Loucy (cell line): ENCODE measurements at regions not wholly inside any gene's neighbourhood (a gene's known extent, or its start where the extent isn't known, plus 50 kb on each side); places are given as distances from the start of the nearest gene placed in this dataset.

ENCODE experiments used
- H2AFZ ChIP-seq: fragments of 200-600 bp; sonication (generic); 2 replicates; pipeline ENCODE4 v1.6.0; 2016; ENCODE audit warnings: antibody characterized with exemption, mild to moderate bottlenecking, low read length, moderate library complexity
- H3F3A ChIP-seq: fragments of 200-600 bp; 2 replicates; pipeline ENCODE4 v1.6.0; 2016; ENCODE audit warnings: antibody characterized with exemption, low read depth, mild to moderate bottlenecking
- H3K27me3 ChIP-seq: fragments of 200-600 bp; sonication (generic); 2 replicates; pipeline ENCODE4 v1.6.1; 2014; ENCODE audit warnings: low read length, mild to moderate bottlenecking; ENCODE audit not compliant: insufficient read depth, poor library complexity, severe bottlenecking
- H3K36me3 ChIP-seq: fragments of 200-600 bp; sonication (generic); 2 replicates; pipeline ENCODE4 v1.6.1; 2016; ENCODE audit warnings: low read length; ENCODE audit not compliant: insufficient read depth
- H3K4me1 ChIP-seq: fragments of 200-600 bp; sonication (generic); 2 replicates; pipeline ENCODE4 v1.5.1; 2014; ENCODE audit warnings: low read length, mild to moderate bottlenecking; ENCODE audit not compliant: insufficient read depth, poor library complexity, severe bottlenecking
- H3K4me2 ChIP-seq: fragments of 200-600 bp; sonication (generic); 2 replicates; pipeline ENCODE4 v1.6.0; 2014; ENCODE audit warnings: antibody characterized with exemption, low read length, low read depth, mild to moderate bottlenecking; ENCODE audit not compliant: poor library complexity, severe bottlenecking
- H3K4me3 ChIP-seq: fragments of 200-600 bp; sonication (generic); 2 replicates; pipeline ENCODE4 v1.5.1; 2014; ENCODE audit warnings: low read length, mild to moderate bottlenecking, mixed read lengths; ENCODE audit not compliant: poor library complexity, severe bottlenecking
- H3K79me2 ChIP-seq: fragments of 200-600 bp; sonication (generic); 2 replicates; pipeline ENCODE4 v1.6.1; 2014; ENCODE audit warnings: low read length; ENCODE audit not compliant: insufficient read depth
- H3K9ac ChIP-seq: fragments of 200-600 bp; sonication (generic); 2 replicates; pipeline ENCODE4 v1.6.0; 2014; ENCODE audit warnings: mild to moderate bottlenecking, low read depth, low read length, moderate library complexity; ENCODE audit not compliant: poor library complexity, severe bottlenecking
- H3K9me2 ChIP-seq: fragments of 200-600 bp; sonication (generic); replicated peaks from 2 replicates; pipeline ENCODE4 v1.6.1; 2016; ENCODE audit warnings: low read depth, low read length, mixed read lengths
- H3K9me3 ChIP-seq: fragments of 200-600 bp; sonication (generic); 2 replicates; pipeline ENCODE4 v1.6.1; 2014; ENCODE audit warnings: mild to moderate bottlenecking, antibody characterized with exemption, low read length, low read depth; ENCODE audit not compliant: insufficient read depth
- H4K20me1 ChIP-seq: fragments of 200-600 bp; sonication (generic); 2 replicates; pipeline ENCODE4 v1.6.0; 2014; ENCODE audit warnings: antibody characterized with exemption, low read length, mild to moderate bottlenecking; ENCODE audit not compliant: insufficient read depth, poor library complexity, severe bottlenecking
- CTCF ChIP-seq: fragments of 200-600 bp; sonication (generic); conservative IDR thresholded peaks from 2 replicates; pipeline ENCODE4 v1.5.1; 2014; ENCODE audit warnings: mild to moderate bottlenecking, antibody characterized with exemption, low read length
- EZH2phosphoT487 ChIP-seq: fragments of 200-600 bp; IDR thresholded peaks from 2 replicates; pipeline ENCODE4 v1.6.1; 2018; ENCODE audit warnings: antibody characterized with exemption, mild to moderate bottlenecking, moderate library complexity, borderline replicate concordance

GRCh38 chr11:92770419-92770818 lies 199.0 kb upstream of the MTNR1B start:
- Histone ChIP-seq H3F3A (no peaks in the 10 kb centered on the region), H3K4me2 (no peak overlapping the region), H3K27me3 (no peaks in the 10 kb centered on the region), H3K4me1 (peaks cover 10% of the 10 kb centered on the region), H3K9me2 (no peaks in the 10 kb centered on the region), H3K4me3 (no peak overlapping the region), H3K9me3 (no peaks in the 10 kb centered on the region), H3K79me2 (no peaks in the 10 kb centered on the region), H4K20me1 (no peaks in the 10 kb centered on the region), H3K9ac (no peak overlapping the region), H2AFZ (no peak overlapping the region), H3K36me3 (no peaks in the 10 kb centered on the region)
- TF ChIP-seq EZH2phosphoT487, result no peak
- TF ChIP-seq CTCF, result no peak

GRCh38 chr11:92770981-92771380 lies 198.5 kb upstream of the MTNR1B start:
- H3K9me3 ChIP-seq, result no peaks in the 10 kb centered on the region
- H2AFZ ChIP-seq, result no peak overlapping the region
- H3F3A ChIP-seq, result no peaks in the 10 kb centered on the region
- no peaks in the 10 kb centered on the region for H3K9me2 ChIP-seq
- H4K20me1 ChIP-seq, result no peaks in the 10 kb centered on the region
- H3K4me1 ChIP-seq, result peaks cover 5% of the 10 kb centered on the region
- H3K36me3 ChIP-seq, result no peaks in the 10 kb centered on the region
- no peak overlapping the region for H3K9ac ChIP-seq
- H3K4me3 ChIP-seq, result no peak overlapping the region
- no peaks in the 10 kb centered on the region for H3K27me3 ChIP-seq
- no peak overlapping the region for H3K4me2 ChIP-seq
- H3K79me2 ChIP-seq, result no peaks in the 10 kb centered on the region
- TF ChIP-seq CTCF (no peak), EZH2phosphoT487 (no peak)

GRCh38 chr11:92771701-92772100 lies 197.8 kb upstream of the MTNR1B start:
- Histone ChIP-seq H4K20me1 (no peaks in the 10 kb centered on the region), H2AFZ (no peak overlapping the region), H3K4me1 (no peaks in the 10 kb centered on the region)

More at GRCh38 chr11:92771701-92772100, 197.8 kb upstream of the MTNR1B start:
- Histone ChIP-seq H3K36me3 (no peaks in the 10 kb centered on the region), H3K27me3 (no peaks in the 10 kb centered on the region), H3K9ac (no peak overlapping the region), H3F3A (no peaks in the 10 kb centered on the region), H3K79me2 (no peaks in the 10 kb centered on the region), H3K9me2 (no peaks in the 10 kb centered on the region), H3K9me3 (no peaks in the 10 kb centered on the region), H3K4me3 (no peak overlapping the region), H3K4me2 (no peak overlapping the region)
- TF ChIP-seq EZH2phosphoT487, result no peak
- TF ChIP-seq CTCF, result no peak
